Rectal smooth muscle tissue (tissue), 1 donor: ENCODE measurements at regions not wholly inside any gene's neighbourhood (a gene's known extent, or its start where the extent isn't known, plus 50 kb on each side); places are given as distances from the start of the nearest gene placed in this dataset.

Experiments
- H3K27ac ChIP-seq: one replicate; pipeline ENCODE4 v1.7.0; 2013; ENCODE audit warnings: low read depth, low read length, inconsistent platforms
- H3K27me3 ChIP-seq: one replicate; pipeline ENCODE4 v1.7.0; 2013; ENCODE audit warnings: low read length; ENCODE audit not compliant: control insufficient read depth, insufficient read depth
- H3K36me3 ChIP-seq: one replicate; pipeline ENCODE4 v1.7.0; 2013; ENCODE audit warnings: low read length; ENCODE audit not compliant: control insufficient read depth, insufficient read depth
- H3K4me1 ChIP-seq: one replicate; pipeline ENCODE4 v1.7.0; 2013; ENCODE audit warnings: low read length; ENCODE audit not compliant: control insufficient read depth, insufficient read depth
- H3K4me3 ChIP-seq: one replicate; pipeline ENCODE4 v1.7.0; 2013; ENCODE audit warnings: low read length
- H3K9ac ChIP-seq: one replicate; pipeline ENCODE4 v1.7.0; 2013; ENCODE audit warnings: low read length

- H3K27me3 ChIP-seq = no peaks in the 10 kb centered on the region
- no peak overlapping the region for H3K9ac ChIP-seq
- H3K4me1 ChIP-seq = no peaks in the 10 kb centered on the region
- H3K36me3 ChIP-seq = no peaks in the 10 kb centered on the region
- H3K4me3 ChIP-seq = no peak overlapping the region
- no peak overlapping the region for H3K27ac ChIP-seq
These were observed 383.8 kb downstream of the TFAP2A start for GRCh38 chr6:10030942-10031537.

- H3K27me3 ChIP-seq = no peaks in the 10 kb centered on the region
- no peaks in the 10 kb centered on the region for H3K36me3 ChIP-seq
These were observed 386.7 kb downstream of the TFAP2A start for GRCh38 chr6:10028222-10028621.

GRCh38 chr6:10019851-10020250, 395.0 kb downstream of the TFAP2A start:
- no peaks in the 10 kb centered on the region for H3K27me3 ChIP-seq
- no peak overlapping the region for H3K27ac ChIP-seq
- no peaks in the 10 kb centered on the region for H3K4me1 ChIP-seq
- no peak overlapping the region for H3K9ac ChIP-seq
- no peak overlapping the region for H3K4me3 ChIP-seq
- no peaks in the 10 kb centered on the region for H3K36me3 ChIP-seq

More at GRCh38 chr6:10028222-10028621, 386.7 kb downstream of the TFAP2A start:
- no peak overlapping the region for H3K9ac ChIP-seq
- H3K4me1 ChIP-seq = no peaks in the 10 kb centered on the region
- H3K4me3 ChIP-seq = no peak overlapping the region
- no peak overlapping the region for H3K27ac ChIP-seq

GRCh38 chr6:10014557-10014956, 400.3 kb downstream of the TFAP2A start:
- H3K9ac ChIP-seq = no peak overlapping the region
- H3K27ac ChIP-seq = no peak overlapping the region
- no peaks in the 10 kb centered on the region for H3K36me3 ChIP-seq
- H3K4me1 ChIP-seq = no peaks in the 10 kb centered on the region
- H3K4me3 ChIP-seq = no peak overlapping the region
- H3K27me3 ChIP-seq = no peaks in the 10 kb centered on the region

GRCh38 chr6:10000551-10000950, 414.3 kb downstream of the TFAP2A start:
- no peaks in the 10 kb centered on the region for H3K27me3 ChIP-seq
- H3K27ac ChIP-seq = no peak overlapping the region
- no peak overlapping the region for H3K4me3 ChIP-seq
- H3K36me3 ChIP-seq = no peaks in the 10 kb centered on the region
- no peaks in the 10 kb centered on the region for H3K4me1 ChIP-seq
- H3K9ac ChIP-seq = no peak overlapping the region

GRCh38 chr6:9999796-10000195, 415.1 kb downstream of the TFAP2A start:
- Histone ChIP-seq H3K4me3 (no peak overlapping the region), H3K27ac (no peak overlapping the region), H3K4me1 (no peaks in the 10 kb centered on the region), H3K36me3 (no peaks in the 10 kb centered on the region), H3K9ac (no peak overlapping the region), H3K27me3 (no peaks in the 10 kb centered on the region)

GRCh38 chr6:9986273-9986672, 428.6 kb downstream of the TFAP2A start:
- H3K4me3 ChIP-seq = no peak overlapping the region
- no peak overlapping the region for H3K27ac ChIP-seq

GRCh38 chr6:9985481-9985880, 429.4 kb downstream of the TFAP2A start:
- H3K4me3 ChIP-seq = no peak overlapping the region
- H3K36me3 ChIP-seq = no peaks in the 10 kb centered on the region
- no peaks in the 10 kb centered on the region for H3K4me1 ChIP-seq
- H3K27ac ChIP-seq = no peak overlapping the region
- H3K9ac ChIP-seq = no peak overlapping the region
- no peaks in the 10 kb centered on the region for H3K27me3 ChIP-seq

More at GRCh38 chr6:9986273-9986672, 428.6 kb downstream of the TFAP2A start:
- Histone ChIP-seq H3K27me3 (no peaks in the 10 kb centered on the region), H3K4me1 (no peaks in the 10 kb centered on the region), H3K9ac (no peak overlapping the region), H3K36me3 (no peaks in the 10 kb centered on the region)

GRCh38 chr6:9984607-9985006, 430.3 kb downstream of the TFAP2A start:
- no peak overlapping the region for H3K4me3 ChIP-seq
- H3K27ac ChIP-seq = no peak overlapping the region
- H3K9ac ChIP-seq = no peak overlapping the region
- H3K27me3 ChIP-seq = no peaks in the 10 kb centered on the region
- no peaks in the 10 kb centered on the region for H3K36me3 ChIP-seq
- H3K4me1 ChIP-seq = no peaks in the 10 kb centered on the region

- Histone ChIP-seq H3K27me3 (no peaks in the 10 kb centered on the region), H3K9ac (no peak overlapping the region), H3K36me3 (no peaks in the 10 kb centered on the region), H3K4me1 (no peaks in the 10 kb centered on the region), H3K4me3 (no peak overlapping the region), H3K27ac (no peak overlapping the region)
These were observed 431.7 kb downstream of the TFAP2A start for GRCh38 chr6:9983168-9983567.

- Histone ChIP-seq H3K27me3 (no peaks in the 10 kb centered on the region), H3K4me1 (no peaks in the 10 kb centered on the region), H3K9ac (no peak overlapping the region), H3K27ac (no peak overlapping the region), H3K4me3 (no peak overlapping the region), H3K36me3 (no peaks in the 10 kb centered on the region)
These were observed 432.7 kb downstream of the TFAP2A start for GRCh38 chr6:9982215-9982614.

- Histone ChIP-seq H3K27me3 (no peaks in the 10 kb centered on the region), H3K36me3 (no peaks in the 10 kb centered on the region), H3K9ac (no peak overlapping the region), H3K4me1 (no peaks in the 10 kb centered on the region), H3K27ac (no peak overlapping the region), H3K4me3 (no peak overlapping the region)
These were observed 434.9 kb downstream of the TFAP2A start for GRCh38 chr6:9979996-9980395.

- no peak overlapping the region for H3K4me3 ChIP-seq
- no peak overlapping the region for H3K9ac ChIP-seq
- no peaks in the 10 kb centered on the region for H3K4me1 ChIP-seq
- no peaks in the 10 kb centered on the region for H3K36me3 ChIP-seq
- H3K27ac ChIP-seq = no peak overlapping the region
- no peaks in the 10 kb centered on the region for H3K27me3 ChIP-seq
These were observed 436.4 kb downstream of the TFAP2A start for GRCh38 chr6:9978480-9978879.
